GM21576 (cell line): ENCODE measurements at regions not wholly inside any gene's neighbourhood (a gene's known extent, or its start where the extent isn't known, plus 50 kb on each side); places are given as distances from the start of the nearest gene placed in this dataset.
A peak's percentile ranks its signal among the peaks of the same experiment; 100 is the strongest.

Experiments
- ATAC-seq: cut with Tn5 transposase; IDR thresholded peaks from one replicate; pipeline ENCODE4 v1.9.1; 2021; ENCODE audit warnings: mild to moderate bottlenecking, moderate library complexity; ENCODE audit not compliant: unreplicated experiment

DNA sequence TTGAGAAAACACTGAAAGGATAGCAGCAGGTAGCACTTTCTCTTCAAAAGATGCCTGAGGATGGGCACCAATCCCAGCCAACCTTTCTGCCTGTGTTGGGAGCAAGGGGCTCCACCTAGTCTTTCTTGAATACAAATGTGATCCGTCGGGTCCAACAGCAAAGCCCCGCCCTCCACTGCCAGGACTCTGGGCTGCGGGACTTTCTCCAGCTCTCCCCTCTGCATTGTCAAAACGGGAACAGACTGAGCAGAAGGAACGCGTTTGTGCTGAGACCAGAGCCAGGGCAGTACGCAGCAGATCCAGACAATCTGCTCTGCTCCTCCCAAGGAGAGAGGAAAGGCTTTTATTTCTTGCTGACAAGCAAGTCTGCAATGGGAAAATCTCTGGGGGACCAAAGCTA lies 139.7 kb downstream of the SEC61B start:
- no peak for ATAC-seq

DNA sequence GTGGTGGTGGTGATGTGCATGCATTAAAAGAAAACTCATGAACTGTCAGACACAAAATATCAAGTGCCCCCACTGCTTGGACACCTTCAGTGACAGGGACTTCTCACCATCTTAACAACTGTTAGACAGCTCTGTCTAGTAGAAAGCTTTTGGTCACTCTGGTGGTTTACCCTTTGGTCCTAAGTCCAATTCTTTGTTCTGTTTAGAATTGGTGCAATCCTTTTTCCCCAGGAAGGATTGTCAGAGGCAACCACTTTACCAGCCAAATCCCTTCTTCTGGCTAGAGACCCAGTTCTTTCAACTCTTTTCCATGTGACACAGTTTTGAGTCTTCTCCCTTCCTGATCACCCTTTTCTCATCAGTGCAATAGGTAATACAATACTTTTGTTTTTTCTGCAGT lies 140.2 kb downstream of the SEC61B start:
- no peak for ATAC-seq

DNA sequence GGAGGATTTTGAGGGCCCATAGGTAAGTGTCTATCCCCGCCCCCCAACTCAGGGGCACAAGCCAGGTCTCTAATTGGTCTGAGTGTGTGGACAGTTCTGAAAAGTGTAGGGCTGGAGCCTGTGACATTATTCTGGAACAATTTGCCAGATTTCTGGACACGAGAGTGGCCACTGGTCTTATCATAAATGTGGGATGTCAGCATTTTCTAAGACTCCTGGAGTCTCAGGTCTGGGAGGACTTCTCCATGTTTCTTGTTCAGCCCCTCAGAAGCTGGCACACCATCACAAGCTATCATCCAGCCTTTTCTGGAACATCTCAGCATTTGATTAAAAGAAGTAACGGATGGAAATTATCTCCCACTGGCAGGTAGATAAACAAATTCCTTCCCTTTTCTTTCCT lies 141.4 kb downstream of the SEC61B start:
- no peak for ATAC-seq

DNA sequence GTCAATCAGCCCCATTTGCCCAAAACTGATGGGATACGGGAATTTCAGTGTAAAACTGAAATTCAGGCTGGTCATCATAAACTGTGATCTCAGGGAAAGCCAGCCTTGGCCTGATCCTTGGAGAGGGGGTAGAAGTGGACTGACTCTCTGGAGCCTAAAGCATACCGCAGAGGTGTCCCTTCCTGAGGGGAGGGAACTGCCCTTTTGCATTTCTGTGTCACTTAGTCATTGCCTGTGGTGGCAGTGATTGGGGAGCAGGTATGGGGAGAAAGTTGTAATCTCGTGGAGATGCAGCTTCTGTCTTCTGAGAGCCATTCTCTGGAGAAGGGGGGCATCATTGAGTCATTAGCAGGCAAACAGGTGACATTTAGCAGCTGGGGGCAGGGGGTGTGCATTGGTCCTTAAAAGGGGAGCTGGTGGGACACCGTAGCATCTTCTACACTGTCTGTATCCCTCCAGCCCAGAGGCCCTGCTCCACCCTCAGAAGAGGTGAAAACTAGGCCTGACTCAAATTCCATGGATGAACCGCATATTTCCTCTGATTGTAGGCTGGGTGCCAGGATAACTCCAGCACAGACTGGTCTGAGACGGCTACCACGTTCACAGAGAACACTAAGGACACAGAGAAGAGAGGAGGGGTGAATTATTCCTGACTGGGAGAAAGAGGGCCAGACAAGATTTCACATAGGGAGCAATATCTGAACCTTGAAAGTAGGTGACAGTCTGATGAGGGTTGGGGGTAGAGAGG lies 143.3 kb downstream of the SEC61B start:
- no peak for ATAC-seq

DNA sequence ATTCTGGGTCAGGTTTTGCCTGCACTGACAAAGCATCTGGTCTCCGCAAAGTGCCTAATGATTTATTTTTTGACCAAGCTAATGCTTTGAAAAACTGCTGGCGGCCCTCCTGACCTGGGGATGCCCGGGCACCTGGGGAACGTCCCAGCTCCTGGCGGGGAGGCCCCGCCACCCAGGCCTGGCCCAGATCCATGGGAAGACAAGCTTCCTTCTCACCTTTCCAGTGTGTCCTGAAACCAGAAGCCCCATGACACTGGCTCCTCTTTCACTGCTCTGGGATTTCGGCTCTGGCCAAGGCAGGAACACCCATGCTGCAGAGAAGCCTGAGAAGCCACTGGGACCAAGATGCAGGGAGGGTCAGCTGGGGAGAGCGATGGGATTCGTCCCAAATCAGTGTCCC lies 144.1 kb downstream of the SEC61B start:
- ATAC-seq: no peak

- no peak for ATAC-seq
Observed at GRCh38 chr9:99366621-99367020, 144.5 kb downstream of the SEC61B start.

DNA sequence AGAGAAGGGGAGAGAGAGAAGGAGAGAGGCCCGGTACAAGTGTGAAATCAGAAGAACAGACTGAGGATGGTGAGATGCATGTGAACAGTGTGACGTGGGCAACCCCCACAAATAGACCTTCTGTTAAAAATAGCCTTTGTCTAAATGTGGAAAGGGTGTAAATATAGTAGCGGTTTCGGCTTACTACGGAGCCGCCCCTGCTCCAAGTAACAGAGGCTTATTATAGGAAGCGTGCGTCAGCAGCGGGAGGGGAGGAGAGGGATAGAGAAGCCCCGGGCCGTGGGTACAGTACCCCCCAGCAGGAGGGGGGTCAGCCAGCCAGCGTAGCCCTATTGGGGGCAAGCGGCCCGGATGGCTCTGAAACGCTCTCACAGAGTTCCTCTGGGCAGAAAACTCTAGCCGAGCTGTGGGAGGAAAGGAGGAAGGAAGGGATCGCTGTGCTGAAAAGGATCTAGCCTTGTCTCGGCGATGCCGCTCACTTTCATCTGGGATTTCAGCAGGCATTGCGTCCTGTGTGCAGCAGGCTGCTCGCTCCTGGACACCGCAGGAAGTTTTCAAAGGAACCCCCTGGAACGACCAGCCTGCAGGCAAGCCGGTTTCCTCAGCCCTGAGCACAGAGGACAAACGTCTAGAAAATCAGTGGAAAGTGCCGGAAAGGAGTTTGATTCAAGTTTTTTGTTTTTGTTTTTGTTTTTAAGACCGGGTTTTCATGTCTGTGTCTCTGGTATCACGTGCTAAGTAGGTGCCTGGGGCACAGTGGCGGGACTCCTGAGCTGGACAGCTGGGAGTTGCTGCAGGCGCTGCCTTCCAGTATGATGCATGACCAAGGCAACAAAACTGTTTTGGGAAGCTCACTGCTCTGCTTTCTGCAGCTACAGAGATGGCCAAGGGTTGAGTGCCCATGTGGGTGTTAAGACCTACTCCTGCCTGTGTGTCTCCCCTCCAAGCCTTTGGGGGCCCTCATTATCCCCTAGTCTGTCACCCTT lies 146.6 kb downstream of the SEC61B start:
- ATAC-seq: peak; percentile 80

DNA sequence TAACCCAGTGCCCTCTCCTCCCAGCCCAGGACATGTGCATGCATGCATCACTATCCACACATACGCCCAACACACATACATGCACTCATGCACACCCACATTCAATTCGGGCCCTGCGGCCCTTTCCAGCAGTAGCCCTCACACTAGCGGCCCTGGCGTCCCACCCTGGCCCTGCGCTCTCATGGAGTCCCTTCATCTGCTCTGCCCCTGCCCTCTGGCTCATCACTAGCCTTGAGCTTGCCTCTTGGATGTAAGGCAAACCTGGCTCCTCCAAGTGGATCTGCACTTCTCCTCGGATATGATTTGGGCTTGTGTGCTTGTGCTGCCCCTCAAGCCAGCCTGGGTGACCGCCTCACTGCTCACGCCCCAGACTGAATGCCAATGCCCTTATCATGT lies 147.2 kb downstream of the SEC61B start:
- no peak for ATAC-seq

DNA sequence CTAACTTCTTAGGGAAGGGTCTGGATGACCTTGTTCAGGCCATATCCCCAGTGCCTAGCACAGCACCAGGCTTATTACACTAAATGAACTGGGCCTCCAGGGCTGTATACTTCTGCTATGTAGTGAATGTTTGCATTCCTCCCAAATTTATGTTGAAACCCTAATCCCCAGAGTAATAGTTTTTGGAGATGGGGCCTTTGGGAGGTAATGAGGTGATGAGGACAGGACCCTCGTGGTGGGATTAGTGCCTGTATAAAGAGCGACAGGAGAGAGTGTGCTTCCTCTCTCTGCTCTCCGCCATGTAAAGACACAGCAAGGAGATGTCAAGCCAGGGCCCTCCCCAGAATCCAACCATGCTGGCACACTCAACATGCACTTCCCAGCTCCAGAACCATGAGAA lies 148.3 kb downstream of the SEC61B start:
- ATAC-seq: no peak

- no peak for ATAC-seq
Observed at GRCh38 chr9:99371376-99371775, 149.3 kb downstream of the SEC61B start.

GRCh38 chr9:99373912-99374311 lies 151.8 kb downstream of the SEC61B start:
- no peak for ATAC-seq

- ATAC-seq: no peak
Observed at GRCh38 chr9:99374793-99375192, 152.7 kb downstream of the SEC61B start.

- ATAC-seq: no peak
Observed at GRCh38 chr9:99375481-99375880, 153.4 kb downstream of the SEC61B start.

DNA sequence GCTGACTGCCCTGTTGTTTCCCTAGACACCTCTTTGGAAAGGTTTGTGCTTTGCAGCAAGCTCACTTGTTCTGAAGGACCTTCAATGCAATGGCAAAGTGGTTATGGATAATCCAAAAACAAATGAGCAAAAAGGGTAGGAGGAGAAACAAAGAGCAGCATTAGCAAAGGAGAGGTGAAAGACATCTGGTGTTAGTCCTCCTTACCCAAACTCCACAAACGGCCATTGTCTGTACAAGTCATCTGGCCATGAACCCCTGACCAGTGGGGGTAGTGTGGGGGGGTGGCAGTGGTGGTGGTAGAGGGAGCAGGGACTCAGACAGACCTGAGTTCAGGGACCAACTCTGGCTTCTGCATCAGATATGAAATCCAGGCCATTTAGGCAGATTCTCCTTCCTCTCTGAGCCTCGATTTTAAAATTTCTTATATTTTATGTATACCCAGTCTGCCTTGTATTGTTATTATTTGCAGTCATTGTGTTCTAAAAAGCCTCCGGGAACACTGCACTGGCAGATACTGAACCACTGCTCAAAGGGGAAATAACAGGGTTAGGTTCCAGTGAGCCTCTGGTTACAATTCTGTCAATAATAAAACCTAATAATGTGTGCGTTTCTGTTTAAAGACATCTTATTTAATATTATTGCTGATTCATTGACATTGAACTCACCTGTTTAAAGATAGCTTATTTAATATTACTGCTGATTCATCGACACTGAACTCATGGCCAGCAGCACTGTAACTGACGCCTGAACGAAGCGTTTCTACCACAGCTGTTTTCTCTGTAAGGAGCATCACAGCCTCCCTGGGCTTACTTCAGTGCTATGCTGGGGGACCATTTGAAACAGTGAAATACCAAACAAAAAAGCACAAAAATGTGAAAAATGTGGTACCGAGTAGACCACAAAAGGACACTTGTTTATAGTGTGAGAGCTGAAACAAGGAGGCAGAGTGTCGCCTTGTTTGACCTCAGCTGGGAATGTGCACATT lies 156.0 kb downstream of the SEC61B start:
- no peak for ATAC-seq

DNA sequence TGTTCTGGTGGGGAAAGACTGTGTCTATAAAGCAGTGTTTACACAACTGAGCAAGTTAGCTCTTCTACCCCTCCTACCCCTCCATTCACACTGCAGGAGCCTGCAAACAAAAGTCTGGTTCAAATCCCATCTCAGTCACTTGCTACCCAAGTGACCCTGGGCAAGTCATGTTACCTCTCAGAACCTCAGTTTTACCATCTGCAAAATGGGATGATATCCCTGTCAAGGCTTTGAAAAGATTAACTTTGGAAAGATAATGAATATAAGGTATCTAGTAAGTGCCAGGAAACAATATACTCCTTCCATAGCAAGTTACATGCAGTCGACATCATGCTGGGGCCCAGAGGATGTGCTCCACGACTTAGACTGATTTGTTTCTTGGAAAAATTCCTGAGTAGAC lies 161.5 kb downstream of the SEC61B start:
- no peak for ATAC-seq

GRCh38 chr9:99385215-99385614 lies 163.1 kb downstream of the SEC61B start:
- no peak for ATAC-seq

- no peak for ATAC-seq
Observed at GRCh38 chr9:99385814-99386279, 163.8 kb downstream of the SEC61B start.

DNA sequence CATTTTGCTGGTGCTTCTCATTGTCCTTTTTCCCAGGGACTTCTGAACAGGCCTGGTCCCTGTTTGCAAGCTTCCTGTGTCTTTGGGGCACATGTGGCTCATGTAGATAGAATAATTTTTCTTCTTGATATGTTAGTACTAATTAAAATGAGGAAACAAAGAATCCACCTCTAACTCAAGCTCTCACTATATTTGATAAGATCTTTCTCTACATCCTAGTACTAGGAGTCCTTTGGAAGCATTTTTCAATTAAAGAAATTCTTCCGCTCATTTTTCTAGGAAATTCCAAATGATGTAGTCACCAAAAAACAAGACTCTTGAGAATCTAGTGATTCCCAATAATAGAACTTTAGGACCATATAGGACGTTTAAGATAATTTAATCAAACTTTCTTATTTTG lies 165.3 kb downstream of the SEC61B start:
- ATAC-seq: no peak

DNA sequence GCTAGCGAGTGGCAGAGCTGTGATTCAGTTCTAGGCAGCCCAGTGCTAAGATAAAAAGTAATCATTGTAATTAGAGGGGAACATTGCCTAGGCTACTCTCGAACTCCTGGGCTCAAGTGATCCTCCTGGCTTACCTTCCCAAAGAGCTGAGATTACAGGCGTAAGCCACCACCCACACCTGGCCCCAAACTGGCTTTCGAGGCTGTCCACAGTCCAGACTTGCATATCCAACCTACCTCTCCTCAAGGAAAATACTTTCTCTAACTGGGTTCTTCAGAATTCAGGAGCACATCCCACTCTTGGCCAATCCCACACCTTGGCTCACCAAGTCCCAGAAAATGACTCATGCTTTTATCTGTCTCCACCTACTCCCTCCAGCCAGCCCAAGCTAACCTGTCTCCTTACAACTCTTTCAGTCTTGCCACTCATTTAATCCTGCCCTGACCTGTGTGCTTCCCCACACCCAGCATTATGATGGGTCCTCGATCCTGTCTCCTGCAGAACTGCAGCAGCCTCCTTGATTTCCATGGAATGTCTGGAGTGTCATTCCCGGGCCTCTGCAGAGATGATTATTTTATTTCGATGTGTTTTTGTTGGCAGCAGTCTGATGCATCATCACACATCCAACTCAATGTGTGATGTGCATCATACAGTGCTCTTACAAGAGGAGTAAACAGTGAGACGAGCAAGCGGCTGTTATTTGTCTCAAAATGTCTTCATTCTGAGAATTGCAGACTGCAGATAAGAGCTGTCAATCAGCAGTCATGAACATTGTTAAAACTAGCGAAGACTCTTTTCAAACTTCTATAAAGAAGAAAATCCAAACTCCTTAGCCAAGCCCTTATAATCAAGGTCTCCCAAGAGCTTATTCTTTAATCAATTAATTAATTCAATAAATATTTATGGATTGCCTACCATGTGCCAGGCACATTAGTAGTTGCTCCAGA lies 167.3 kb downstream of the SEC61B start:
- no peak for ATAC-seq
